RCC 7860 (cell line): ENCODE measurements at regions not wholly inside any gene's neighbourhood (a gene's known extent, or its start where the extent isn't known, plus 50 kb on each side); places are given as distances from the start of the nearest gene placed in this dataset.

Experiments used
- DNase-seq: peaks from one replicate; pipeline ENCODE4 v3.0.0-alpha.2; 2015; ENCODE audit warnings: low spot score
- FAIRE-seq: peaks from 2 replicates; lab custom pipeline; 2012; peaks lifted over from hg19 to GRCh38; lab: Jason Lieb, UNC

GRCh38 chr16:14362774-14363371 is 267.2 kb downstream of the PARN start:
- peak; percentile 20 for DNase-seq
- FAIRE-seq = no peak

- no peak for FAIRE-seq
These were observed 269.6 kb downstream of the PARN start for GRCh38 chr16:14360326-14361037.

GRCh38 chr16:14358697-14359305 is 271.3 kb downstream of the PARN start:
- FAIRE-seq = no peak
- no peak for DNase-seq

More at GRCh38 chr16:14360326-14361037, 269.6 kb downstream of the PARN start:
- no peak for DNase-seq

GRCh38 chr16:14357328-14357727 is 272.7 kb downstream of the PARN start:
- FAIRE-seq = no peak
- no peak for DNase-seq

- no peak for FAIRE-seq
These were observed 274.0 kb downstream of the PARN start for GRCh38 chr16:14356064-14356463.

GRCh38 chr16:14354561-14355351 is 275.3 kb downstream of the PARN start:
- FAIRE-seq = no peak
- DNase-seq = no peak

More at GRCh38 chr16:14356064-14356463, 274.0 kb downstream of the PARN start:
- DNase-seq = no peak

- FAIRE-seq (no peak), DNase-seq (no peak)
These were observed 276.7 kb downstream of the PARN start for GRCh38 chr16:14353340-14353739.

GRCh38 chr16:14351647-14352046 is 278.4 kb downstream of the PARN start:
- no peak for DNase-seq
- no peak for FAIRE-seq

GRCh38 chr16:14350626-14351025 is 279.4 kb downstream of the PARN start:
- DNase-seq (no peak), FAIRE-seq (no peak)

- DNase-seq (no peak), FAIRE-seq (no peak)
These were observed 279.0 kb downstream of the MRTFB start for GRCh38 chr16:14350081-14350480.

- DNase-seq (no peak), FAIRE-seq (no peak)
These were observed 276.6 kb downstream of the MRTFB start for GRCh38 chr16:14347706-14348105.

GRCh38 chr16:14346278-14347142 is 275.4 kb downstream of the MRTFB start:
- no peak for DNase-seq
- FAIRE-seq = no peak

- no peak for DNase-seq
- no peak for FAIRE-seq
These were observed 274.5 kb downstream of the MRTFB start for GRCh38 chr16:14345512-14346115.

- FAIRE-seq = no peak
- DNase-seq = no peak
These were observed 273.8 kb downstream of the MRTFB start for GRCh38 chr16:14344945-14345344.

GRCh38 chr16:14344292-14344691 is 273.2 kb downstream of the MRTFB start:
- FAIRE-seq = no peak

GRCh38 chr16:14341324-14342225 is 270.5 kb downstream of the MRTFB start:
- DNase-seq (no peak), FAIRE-seq (no peak)

More at GRCh38 chr16:14344292-14344691, 273.2 kb downstream of the MRTFB start:
- DNase-seq = no peak

GRCh38 chr16:14339694-14340093 is 268.6 kb downstream of the MRTFB start:
- DNase-seq (no peak), FAIRE-seq (no peak)

GRCh38 chr16:14338969-14339368 is 267.9 kb downstream of the MRTFB start:
- FAIRE-seq (no peak), DNase-seq (no peak)

GRCh38 chr16:14338236-14338635 is 267.1 kb downstream of the MRTFB start:
- no peak for DNase-seq
- FAIRE-seq = no peak
